HG02973 (cell line): ENCODE measurements at regions not wholly inside any gene's neighbourhood (a gene's known extent, or its start where the extent isn't known, plus 50 kb on each side); places are given as distances from the start of the nearest gene placed in this dataset.
"Not testable (repeated sequence)": the region's sequence is repeated elsewhere in the genome, so short reads cannot be mapped to it uniquely, and the experiment has no call there.

Experiments used
- ATAC-seq: cut with Tn5 transposase; IDR thresholded peaks from one replicate; pipeline ENCODE4 v1.9.1; 2021; ENCODE audit warnings: moderate library complexity; ENCODE audit not compliant: unreplicated experiment

DNA sequence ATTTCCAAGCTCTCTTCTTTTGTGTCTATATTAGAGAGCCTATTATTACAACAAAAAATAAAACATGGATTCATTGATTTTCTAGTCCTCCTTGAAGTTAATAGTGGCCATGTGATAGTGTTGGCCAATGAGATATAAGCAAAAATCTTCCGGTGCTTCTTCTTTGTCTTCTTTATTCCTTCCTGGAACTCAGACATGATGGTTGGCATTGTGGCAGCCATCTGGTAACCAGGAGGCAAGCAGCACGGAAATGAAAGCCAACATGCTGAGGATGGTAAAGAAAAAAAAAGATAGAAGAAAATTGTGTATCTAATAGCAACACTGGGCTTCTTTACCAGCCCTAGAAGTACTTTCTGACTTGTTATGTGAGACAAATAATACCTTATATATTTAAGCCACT is 50.8 kb upstream of the SEL1L start:
- no peak for ATAC-seq

DNA sequence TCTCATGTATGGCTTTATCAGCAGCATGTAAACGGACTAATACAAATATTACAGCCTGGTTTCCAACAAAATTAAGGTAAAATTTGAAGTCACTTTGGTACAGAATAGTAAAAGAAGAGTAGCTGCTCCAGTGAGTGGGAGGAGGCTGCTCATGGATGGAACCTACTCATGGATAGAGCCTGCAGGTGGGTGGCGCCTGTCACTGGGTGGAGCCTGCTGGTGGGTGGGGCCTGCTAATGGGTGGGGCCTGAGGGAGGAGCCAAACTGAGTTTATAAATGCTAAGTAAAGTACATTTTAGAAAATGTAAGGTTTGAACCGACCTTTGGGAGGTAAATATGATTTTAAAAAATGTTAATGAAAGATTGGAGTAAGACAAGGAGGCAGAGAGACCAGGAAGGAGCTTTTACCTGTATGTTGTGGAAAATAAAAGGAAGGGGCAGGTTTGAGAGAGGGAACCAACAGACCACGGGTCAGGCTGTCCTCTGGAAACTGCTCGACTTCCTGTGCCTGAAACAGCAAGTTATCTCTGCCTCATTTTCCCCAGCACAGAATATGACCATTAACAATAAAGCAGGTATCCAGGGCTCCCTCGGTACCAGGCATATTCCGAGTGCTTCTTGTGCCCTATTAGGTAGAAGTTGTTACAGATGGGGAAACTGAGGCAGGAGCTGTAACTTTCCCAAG is 55.9 kb upstream of the SEL1L start:
- no peak for ATAC-seq

GRCh38 chr14:81591266-81591665 is 57.6 kb upstream of the SEL1L start:
- ATAC-seq: no peak

- ATAC-seq: no peak
Measured at GRCh38 chr14:81594012-81594411, 60.4 kb upstream of the SEL1L start.

DNA sequence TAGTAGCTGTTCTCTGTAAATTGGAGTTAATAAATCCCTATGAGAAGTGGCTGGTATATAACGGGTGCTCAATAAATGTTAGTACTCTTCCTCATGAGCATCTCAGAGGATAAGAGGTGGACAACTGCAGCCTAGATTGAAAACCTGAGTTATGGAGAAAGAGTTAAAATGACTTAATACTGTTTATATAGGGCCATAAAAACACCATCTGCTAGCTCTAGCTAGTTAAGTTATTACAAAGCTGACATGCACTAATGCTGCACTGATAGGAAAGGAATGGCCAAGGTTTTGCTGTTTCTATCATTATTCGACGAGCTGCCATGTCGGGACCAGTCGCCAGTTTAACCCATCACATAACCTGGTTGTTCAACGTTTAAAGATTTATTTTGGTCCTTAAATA is 72.0 kb upstream of the SEL1L start:
- no peak for ATAC-seq

GRCh38 chr14:81613341-81614045 is 79.8 kb upstream of the SEL1L start:
- no peak for ATAC-seq

DNA sequence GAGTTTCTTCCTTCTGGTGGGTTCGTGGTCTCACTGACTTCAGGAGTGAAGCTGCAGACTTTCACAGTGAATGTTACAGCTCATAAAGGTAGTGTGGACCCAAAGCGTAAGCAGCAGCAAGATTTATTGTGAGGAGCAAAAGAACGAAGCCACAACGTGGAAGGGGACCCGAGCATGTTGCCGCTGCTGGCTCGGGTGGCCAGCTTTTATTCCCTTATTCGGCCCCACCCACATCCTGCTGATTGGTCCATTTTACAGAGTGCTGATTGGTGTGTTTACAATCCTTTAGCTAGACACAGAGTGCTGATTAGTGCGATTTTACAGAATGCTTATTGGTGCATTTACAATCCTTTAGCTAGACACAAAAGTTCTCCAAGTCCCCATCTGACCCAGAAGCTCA is 80.6 kb upstream of the SEL1L start:
- ATAC-seq: not testable (repeated sequence)

- ATAC-seq: no peak
Measured at GRCh38 chr14:81618695-81619094, 85.0 kb upstream of the SEL1L start.

- ATAC-seq: no peak
Measured at GRCh38 chr14:81619816-81620215, 86.2 kb upstream of the SEL1L start.

DNA sequence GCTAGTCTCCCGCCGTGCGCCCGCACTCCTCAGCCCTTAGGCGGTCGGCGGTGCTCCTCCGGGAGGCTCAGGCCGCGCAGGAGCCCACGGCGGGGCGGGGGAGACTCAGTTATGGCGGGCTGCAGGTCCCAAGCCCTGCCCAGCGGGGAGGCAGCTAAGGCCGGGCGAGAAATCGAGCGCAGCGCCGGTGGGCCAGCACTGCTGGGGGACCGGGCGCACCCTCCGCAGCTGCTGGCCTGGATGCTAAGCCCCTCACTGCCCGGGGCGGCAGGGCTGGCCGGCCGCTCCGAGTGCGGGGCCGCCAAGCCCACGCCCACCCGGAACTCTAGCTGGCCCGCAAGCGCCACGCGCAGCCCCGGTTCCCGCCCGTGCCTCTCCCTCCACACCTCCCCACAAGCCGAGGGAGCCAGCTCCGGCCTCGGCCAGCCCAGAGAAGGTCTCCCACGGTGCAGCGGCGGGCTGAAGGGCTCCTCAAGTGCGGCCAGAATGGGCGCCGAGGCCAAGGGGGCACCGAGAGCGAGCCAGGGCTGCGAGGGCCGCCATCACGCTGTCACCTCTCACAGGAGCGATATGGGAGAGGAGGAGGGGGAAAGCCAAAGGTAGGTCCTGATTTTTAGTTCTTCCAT is 90.2 kb upstream of the SEL1L start:
- not testable (repeated sequence) for ATAC-seq

- no peak for ATAC-seq
Measured at GRCh38 chr14:81625343-81625742, 91.7 kb upstream of the SEL1L start.

DNA sequence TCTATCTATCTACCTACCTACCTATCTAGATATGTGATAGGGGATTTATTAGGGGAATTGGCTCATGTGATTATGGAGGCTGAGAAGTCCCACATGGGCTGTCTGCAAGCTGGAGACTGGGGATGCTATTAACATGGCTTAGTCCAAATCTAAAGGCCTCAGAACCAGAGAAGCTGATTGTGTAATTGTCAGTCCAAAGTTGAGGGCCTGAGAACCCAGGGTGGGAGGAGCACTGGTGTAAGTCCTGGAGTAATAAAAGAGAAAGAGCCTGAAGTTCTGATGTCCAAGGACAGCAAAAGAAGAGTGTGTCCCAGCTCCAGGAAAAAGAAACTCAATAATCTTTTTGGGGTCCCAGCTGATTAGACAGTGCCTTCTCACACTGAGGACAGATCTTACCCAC is 98.5 kb upstream of the SEL1L start:
- ATAC-seq: no peak

DNA sequence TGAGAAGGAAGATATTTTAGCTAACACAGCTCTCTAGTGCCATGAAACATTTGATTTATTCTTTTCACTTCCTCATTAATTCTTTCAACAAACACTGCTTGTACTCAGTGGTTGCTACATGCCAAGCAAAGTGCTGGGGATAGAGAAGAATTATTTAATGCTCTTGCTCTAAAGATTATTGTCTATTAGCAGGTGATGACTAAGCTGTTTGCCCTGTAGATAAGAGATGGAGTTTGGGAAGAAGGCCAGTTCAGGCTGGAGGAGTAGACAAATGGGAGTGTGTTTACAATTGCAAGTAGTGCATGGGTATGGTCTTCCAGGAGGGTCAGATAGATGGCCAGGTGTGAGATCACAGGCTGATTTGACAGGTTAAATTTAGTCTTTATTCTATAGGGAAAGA is 99.8 kb upstream of the SEL1L start:
- no peak for ATAC-seq

- no peak for ATAC-seq
Measured at GRCh38 chr14:81637639-81638038, 104.0 kb upstream of the SEL1L start.

DNA sequence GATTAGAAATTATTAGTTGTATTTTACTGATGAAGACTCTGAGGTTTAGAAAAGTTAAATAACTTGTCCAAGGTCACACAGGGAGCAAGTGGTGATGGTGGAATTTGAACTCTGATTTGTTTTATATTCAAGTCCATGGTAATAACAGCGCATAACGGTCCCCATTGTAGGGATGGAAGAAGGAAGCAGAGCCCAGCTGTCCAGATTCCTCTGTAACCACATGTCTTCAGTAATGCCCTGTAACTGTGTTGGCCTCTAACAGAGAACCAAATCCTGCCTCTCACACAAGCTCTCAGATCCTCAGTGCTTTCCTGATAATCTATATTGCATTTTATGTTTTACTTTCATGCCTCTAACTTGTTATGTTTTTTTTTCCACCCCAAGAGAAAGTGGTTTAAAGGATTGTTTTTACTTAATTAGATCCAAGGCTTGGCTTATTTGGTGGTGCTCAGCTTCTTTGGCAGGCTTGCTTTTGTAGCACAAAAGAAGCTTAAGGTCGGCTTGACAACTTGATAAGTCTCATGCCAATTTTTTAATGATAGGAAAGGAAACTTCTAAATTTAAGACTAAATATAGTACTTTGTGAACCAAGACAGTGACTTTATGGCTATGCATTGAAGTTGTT is 105.1 kb upstream of the SEL1L start:
- ATAC-seq: no peak

GRCh38 chr14:81653626-81654025 is 120.0 kb upstream of the SEL1L start:
- ATAC-seq: no peak

- no peak for ATAC-seq
Measured at GRCh38 chr14:81655423-81656314, 122.0 kb upstream of the SEL1L start.

DNA sequence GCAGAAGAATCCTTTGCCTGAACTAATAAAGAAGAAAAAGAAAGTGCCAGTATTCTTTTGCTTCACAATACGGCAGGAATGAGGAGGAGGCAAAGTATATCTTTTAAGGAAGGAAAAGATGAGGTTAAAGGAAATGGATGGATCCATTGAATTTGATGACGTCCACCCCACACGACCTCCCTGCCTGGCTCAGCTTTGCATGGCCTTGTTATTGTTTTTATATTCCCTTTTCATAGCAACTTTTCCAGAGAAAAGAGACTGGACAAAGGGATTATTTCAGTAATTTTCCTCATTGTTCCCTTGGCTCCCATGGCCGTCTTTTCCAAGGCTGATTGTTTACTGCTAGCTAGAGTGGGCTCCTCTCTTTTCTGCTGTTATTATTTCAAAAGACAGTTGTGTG is 123.2 kb upstream of the SEL1L start:
- ATAC-seq: no peak

DNA sequence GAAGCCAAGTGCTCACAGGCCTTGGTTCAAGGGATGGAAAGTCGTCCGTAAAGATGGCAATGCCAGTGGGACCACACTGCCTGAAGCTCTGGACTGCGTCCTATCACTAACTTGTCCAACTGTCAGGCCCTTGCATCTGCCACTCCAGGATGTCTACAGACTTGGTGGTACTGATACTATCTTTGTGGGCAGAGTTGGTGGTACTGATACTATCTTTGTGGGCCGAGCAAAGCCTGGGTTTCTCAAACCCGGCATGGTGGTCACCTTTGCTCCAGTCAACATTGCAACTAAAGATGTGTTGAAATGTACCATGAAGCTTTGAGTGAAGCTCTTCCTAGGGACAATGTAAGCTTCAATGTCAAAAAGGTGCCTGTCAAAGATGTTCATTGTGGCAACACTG is 128.4 kb upstream of the SEL1L start:
- no peak for ATAC-seq

DNA sequence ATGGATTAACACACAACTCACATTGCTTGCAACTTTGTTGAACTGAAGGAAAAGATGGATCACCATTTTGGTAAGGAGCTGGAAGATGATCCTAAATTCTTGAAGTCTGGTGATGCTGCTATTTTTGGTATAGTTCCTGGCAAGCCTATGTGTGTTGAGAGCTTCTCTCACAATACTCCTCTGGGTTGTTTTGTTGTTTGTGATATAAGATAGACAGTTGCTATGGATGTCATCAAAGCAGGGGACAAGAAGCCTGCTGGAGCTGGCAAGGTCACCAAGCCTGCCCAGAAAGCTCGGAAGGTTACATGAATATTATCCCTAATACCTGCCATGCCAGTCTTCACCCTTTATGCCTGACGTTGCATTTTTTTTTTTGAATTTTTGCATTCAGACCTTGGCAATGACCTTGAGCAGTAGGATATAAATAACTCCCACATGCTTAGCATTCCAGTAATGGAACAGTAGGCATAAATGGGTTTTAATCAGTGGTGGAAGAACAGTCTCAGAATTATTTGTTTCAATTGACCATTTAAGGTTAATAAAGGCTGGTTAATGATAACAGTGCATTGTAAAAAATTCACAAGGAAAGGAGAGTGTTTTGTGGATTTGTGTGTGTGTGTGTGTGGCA is 129.0 kb upstream of the SEL1L start:
- no peak for ATAC-seq
